Neural cell (in vitro differentiated cells): ENCODE measurements at regions not wholly inside any gene's neighbourhood (a gene's known extent, or its start where the extent isn't known, plus 50 kb on each side); places are given as distances from the start of the nearest gene placed in this dataset.

ENCODE experiments used
- H2AFZ ChIP-seq: fragments of 200-600, 300-800 bp; sonication (generic), shearing (Covaris generic); 2 replicates; pipeline ENCODE4 v1.6.0; 2014; ENCODE audit warnings: low read depth, mild to moderate bottlenecking, antibody characterized with exemption, low read length, moderate library complexity
- H3F3A ChIP-seq: fragments of 200-600 bp; shearing (Covaris generic); 2 replicates; pipeline ENCODE4 v1.6.1; 2016; ENCODE audit warnings: mild to moderate bottlenecking, moderate library complexity, mixed read lengths, antibody characterized with exemption, low read length; ENCODE audit not compliant: insufficient read depth, poor library complexity, severe bottlenecking
- H3K27ac ChIP-seq: fragments of 200-600, 300-800 bp; sonication (generic), shearing (Covaris generic); 2 replicates; pipeline ENCODE4 v1.5.1; 2014; ENCODE audit warnings: mild to moderate bottlenecking, low read length, moderate library complexity
- H3K27me3 ChIP-seq: fragments of 300-800, 200-600 bp; sonication (generic), shearing (Covaris generic); 2 replicates; pipeline ENCODE4 v1.6.0; 2014; ENCODE audit warnings: mild to moderate bottlenecking, low read depth, low read length, moderate library complexity; ENCODE audit not compliant: insufficient read depth
- H3K36me3 ChIP-seq: fragments of 300-800, 200-600 bp; sonication (generic), shearing (Covaris generic); 2 replicates; pipeline ENCODE4 v1.5.1; 2014; ENCODE audit warnings: mild to moderate bottlenecking, antibody characterized with exemption, low read length, moderate library complexity; ENCODE audit not compliant: insufficient read depth
- H3K4me2 ChIP-seq: fragments of 300-800, 200-600 bp; sonication (generic), shearing (Covaris generic); 2 replicates; pipeline ENCODE4 v1.6.0; 2014; ENCODE audit warnings: mild to moderate bottlenecking, low read length
- H3K4me3 ChIP-seq: fragments of 300-800, 200-600 bp; sonication (generic), shearing (Covaris generic); 2 replicates; pipeline ENCODE4 v1.5.1; 2014; ENCODE audit warnings: mild to moderate bottlenecking, low read length, moderate library complexity
- H3K79me2 ChIP-seq: fragments of 200-600 bp; shearing (Covaris generic); replicated peaks from 2 replicates; pipeline ENCODE4 v1.6.0; 2014; ENCODE audit warnings: mild to moderate bottlenecking, low read length, moderate library complexity; ENCODE audit not compliant: insufficient read depth
- H3K9ac ChIP-seq: fragments of 300-800, 200-600 bp; sonication (generic), shearing (Covaris generic); 2 replicates; pipeline ENCODE4 v1.6.1; 2016; ENCODE audit warnings: mild to moderate bottlenecking, low read length, mixed read lengths
- H3K9me2 ChIP-seq: fragments of 200-600 bp; shearing (Covaris generic); 2 replicates; pipeline ENCODE4 v1.6.1; 2016; ENCODE audit warnings: mild to moderate bottlenecking, low read length, mixed read lengths; ENCODE audit not compliant: insufficient read depth
- H3K9me3 ChIP-seq: fragments of 200-600, 300-800 bp; sonication (generic), shearing (Covaris generic); 2 replicates; pipeline ENCODE4 v1.6.1; 2016; ENCODE audit warnings: mild to moderate bottlenecking, mixed run types, low read length, moderate library complexity, mixed read lengths
- H4K20me1 ChIP-seq: fragments of 200-600 bp; shearing (Covaris generic); 2 replicates; pipeline ENCODE4 v1.6.1; 2016; ENCODE audit warnings: mild to moderate bottlenecking, mixed run types; ENCODE audit not compliant: insufficient read depth
- CTCF ChIP-seq: fragments of 450-650 bp; IDR thresholded peaks from 2 replicates; pipeline ENCODE4 v1.5.1; 2014; ENCODE audit warnings: antibody characterized with exemption, mild to moderate bottlenecking, moderate library complexity; ENCODE audit not compliant: poor library complexity, severe bottlenecking
- EP300 ChIP-seq: fragments of 450-650 bp; conservative IDR thresholded peaks from 2 replicates; pipeline ENCODE4 v1.6.1; 2014; ENCODE audit warnings: antibody characterized with exemption, mild to moderate bottlenecking, moderate library complexity; ENCODE audit not compliant: poor library complexity, severe bottlenecking
- EZH2 ChIP-seq: fragments of 200-600, 300-800 bp; shearing (Covaris generic), sonication (generic); IDR thresholded peaks from 2 replicates; pipeline ENCODE4 v1.6.1; 2014; ENCODE audit warnings: antibody characterized with exemption, low read length, borderline replicate concordance, mild to moderate bottlenecking; ENCODE audit not compliant: insufficient read depth, poor library complexity, severe bottlenecking
- MXI1 ChIP-seq: fragments of 450-650 bp; conservative IDR thresholded peaks from 2 replicates; pipeline ENCODE4 v1.6.1; 2014; ENCODE audit warnings: antibody characterized with exemption, mild to moderate bottlenecking; ENCODE audit not compliant: poor library complexity, severe bottlenecking
- POLR2AphosphoS5 ChIP-seq: IDR thresholded peaks from 2 replicates; pipeline ENCODE4 v1.6.1; 2012
- RAD21 ChIP-seq: fragments of 450-650 bp; conservative IDR thresholded peaks from 2 replicates; pipeline ENCODE4 v1.6.1; 2014; ENCODE audit warnings: antibody characterized with exemption, mild to moderate bottlenecking, moderate library complexity
- REST ChIP-seq: IDR thresholded peaks from 2 replicates; pipeline ENCODE4 v1.6.1; 2012; ENCODE audit warnings: borderline replicate concordance
- SMC3 ChIP-seq: fragments of 450-650 bp; conservative IDR thresholded peaks from 2 replicates; pipeline ENCODE4 v1.6.1; 2014; ENCODE audit warnings: antibody characterized with exemption, mild to moderate bottlenecking, moderate library complexity; ENCODE audit not compliant: poor library complexity
- TAF1 ChIP-seq: IDR thresholded peaks from 2 replicates; pipeline ENCODE4 v1.6.1; 2012; ENCODE audit warnings: low read depth

- Histone ChIP-seq H3K9me2 (no peaks in the 10 kb centered on the region), H3K36me3 (no peaks in the 10 kb centered on the region), H3K27me3 (no peaks in the 10 kb centered on the region), H3K79me2 (no peaks in the 10 kb centered on the region), H3K4me2 (no peak overlapping the region), H4K20me1 (no peaks in the 10 kb centered on the region), H2AFZ (no peak overlapping the region), H3K9ac (no peak overlapping the region), H3F3A (no peaks in the 10 kb centered on the region), H3K9me3 (no peaks in the 10 kb centered on the region), H3K27ac (no peak overlapping the region), H3K4me3 (no peak overlapping the region)
- TF ChIP-seq SMC3 (no peak), POLR2AphosphoS5 (no peak), EZH2 (no peak), CTCF (no peak), MXI1 (no peak), TAF1 (no peak), REST (no peak), RAD21 (no peak)
Observed at GRCh38 chr9:16069249-16069648, 516.4 kb downstream of the CCDC171 start.

GRCh38 chr9:16069671-16070454 is 517.0 kb downstream of the CCDC171 start:
- no peaks in the 10 kb centered on the region for H3K79me2 ChIP-seq
- H3K36me3 ChIP-seq: no peaks in the 10 kb centered on the region
- no peaks in the 10 kb centered on the region for H3K27me3 ChIP-seq
- no peak overlapping the region for H2AFZ ChIP-seq
- no peak for TF ChIP-seq MXI1
- TF ChIP-seq EZH2: no peak
- TF ChIP-seq TAF1: no peak
- no peak for TF ChIP-seq REST
- TF ChIP-seq SMC3: no peak
- TF ChIP-seq POLR2AphosphoS5: no peak
- no peak for TF ChIP-seq EP300
- no peak for TF ChIP-seq CTCF
- no peak for TF ChIP-seq RAD21
- H3K9me2 ChIP-seq: no peaks in the 10 kb centered on the region
- H4K20me1 ChIP-seq: no peaks in the 10 kb centered on the region
- no peak overlapping the region for H3K9ac ChIP-seq
- H3K4me3 ChIP-seq: no peak overlapping the region
- no peaks in the 10 kb centered on the region for H3F3A ChIP-seq
- no peak overlapping the region for H3K27ac ChIP-seq
- H3K4me2 ChIP-seq: no peak overlapping the region
- no peaks in the 10 kb centered on the region for H3K9me3 ChIP-seq
